Glutamatergic neuron (in vitro differentiated cells): ENCODE measurements at regions not wholly inside any gene's neighbourhood (a gene's known extent, or its start where the extent isn't known, plus 50 kb on each side); places are given as distances from the start of the nearest gene placed in this dataset.
"Not testable (repeated sequence)": the region's sequence is repeated elsewhere in the genome, so short reads cannot be mapped to it uniquely, and the experiment has no call there.

Experiments
- DNase-seq: peaks from one replicate; pipeline ENCODE4 v3.0.0; 2022
- H3K27ac Mint-ChIP-seq: one replicate; pipeline ENCODE4 v1.8.0; 2020; ENCODE audit warnings: mild to moderate bottlenecking, mixed read lengths, inconsistent platforms; ENCODE audit not compliant: unreplicated experiment
- H3K27me3 Mint-ChIP-seq: one replicate; pipeline ENCODE4 v1.8.0; 2020; ENCODE audit warnings: mild to moderate bottlenecking, moderate library complexity, mixed read lengths, inconsistent platforms; ENCODE audit not compliant: unreplicated experiment
- H3K36me3 Mint-ChIP-seq: one replicate; pipeline ENCODE4 v1.8.0; 2020; ENCODE audit warnings: mild to moderate bottlenecking, mixed read lengths, inconsistent platforms; ENCODE audit not compliant: unreplicated experiment
- H3K4me1 Mint-ChIP-seq: one replicate; pipeline ENCODE4 v1.8.0; 2020; ENCODE audit warnings: mild to moderate bottlenecking, low read depth, mixed read lengths, inconsistent platforms; ENCODE audit not compliant: unreplicated experiment
- H3K4me3 Mint-ChIP-seq: one replicate; pipeline ENCODE4 v1.8.0; 2020; ENCODE audit warnings: mild to moderate bottlenecking, mixed read lengths, inconsistent platforms; ENCODE audit not compliant: unreplicated experiment
- H3K9me3 Mint-ChIP-seq: one replicate; pipeline ENCODE4 v1.8.0; 2020; ENCODE audit warnings: mild to moderate bottlenecking, moderate library complexity, mixed read lengths, inconsistent platforms; ENCODE audit not compliant: unreplicated experiment
- TF ChIP-seq, protein P1 (sequence below): fragments of 200-600 bp; sonication (generic); IDR thresholded peaks from one replicate; pipeline ENCODE4 v1.5.0; 2021; ENCODE audit not compliant: partially characterized antibody, unreplicated experiment

DNA sequence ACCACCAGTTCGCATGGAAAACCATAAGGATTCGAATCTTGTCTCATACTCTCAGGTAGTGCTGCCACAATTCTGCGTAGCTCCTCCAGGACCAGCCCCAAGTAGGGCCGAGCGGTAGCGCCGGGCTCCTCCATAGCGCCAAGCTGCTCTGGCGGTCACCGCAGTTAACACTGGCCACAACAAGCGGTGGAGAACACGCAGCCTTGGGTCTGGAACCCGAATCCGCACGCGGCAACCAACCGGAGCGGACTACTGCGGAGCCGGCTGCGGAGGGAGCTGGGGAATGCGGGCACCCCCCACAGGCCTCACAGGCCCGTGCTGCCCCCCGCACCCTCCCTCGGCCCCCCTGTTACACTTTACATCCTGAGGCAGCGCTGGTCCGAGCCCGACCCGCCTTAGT, 531.5 kb downstream of the STK39 start:
- H3K27me3 Mint-ChIP-seq, result no peaks in the 10 kb centered on the region
- peaks cover 2% of the 10 kb centered on the region for H3K4me1 Mint-ChIP-seq
- no peak overlapping the region for H3K4me3 Mint-ChIP-seq
- TF ChIP-seq, protein P1, sequence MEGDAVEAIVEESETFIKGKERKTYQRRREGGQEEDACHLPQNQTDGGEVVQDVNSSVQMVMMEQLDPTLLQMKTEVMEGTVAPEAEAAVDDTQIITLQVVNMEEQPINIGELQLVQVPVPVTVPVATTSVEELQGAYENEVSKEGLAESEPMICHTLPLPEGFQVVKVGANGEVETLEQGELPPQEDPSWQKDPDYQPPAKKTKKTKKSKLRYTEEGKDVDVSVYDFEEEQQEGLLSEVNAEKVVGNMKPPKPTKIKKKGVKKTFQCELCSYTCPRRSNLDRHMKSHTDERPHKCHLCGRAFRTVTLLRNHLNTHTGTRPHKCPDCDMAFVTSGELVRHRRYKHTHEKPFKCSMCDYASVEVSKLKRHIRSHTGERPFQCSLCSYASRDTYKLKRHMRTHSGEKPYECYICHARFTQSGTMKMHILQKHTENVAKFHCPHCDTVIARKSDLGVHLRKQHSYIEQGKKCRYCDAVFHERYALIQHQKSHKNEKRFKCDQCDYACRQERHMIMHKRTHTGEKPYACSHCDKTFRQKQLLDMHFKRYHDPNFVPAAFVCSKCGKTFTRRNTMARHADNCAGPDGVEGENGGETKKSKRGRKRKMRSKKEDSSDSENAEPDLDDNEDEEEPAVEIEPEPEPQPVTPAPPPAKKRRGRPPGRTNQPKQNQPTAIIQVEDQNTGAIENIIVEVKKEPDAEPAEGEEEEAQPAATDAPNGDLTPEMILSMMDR, result no peak
- DNase-seq, result no peak
- peaks cover 4% of the 10 kb centered on the region for H3K9me3 Mint-ChIP-seq
- no peak overlapping the region for H3K27ac Mint-ChIP-seq
- no peaks in the 10 kb centered on the region for H3K36me3 Mint-ChIP-seq

DNA sequence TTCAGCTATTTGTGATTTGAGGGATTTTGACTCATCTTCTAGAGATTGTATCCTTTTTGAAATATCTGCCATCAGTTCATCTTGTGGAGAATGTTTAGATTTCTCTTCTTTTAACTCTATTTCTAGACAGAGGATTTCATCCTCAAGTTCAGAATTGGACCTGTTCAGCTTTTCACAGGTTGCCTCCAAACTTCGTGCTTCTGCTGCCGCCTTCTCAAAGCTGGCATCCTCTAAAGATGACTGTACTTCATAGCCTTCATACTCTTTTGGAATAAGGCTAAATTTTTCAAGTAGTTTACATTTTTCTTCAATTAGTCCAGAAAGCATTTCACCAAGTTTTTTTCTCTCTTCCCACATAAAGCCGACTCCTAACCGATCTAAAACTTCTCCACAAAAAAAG, 531.9 kb downstream of the STK39 start:
- H3K36me3 Mint-ChIP-seq, H3K27ac Mint-ChIP-seq, H3K4me3 Mint-ChIP-seq, H3K9me3 Mint-ChIP-seq, H3K4me1 Mint-ChIP-seq, H3K27me3 Mint-ChIP-seq, DNase-seq: not testable (repeated sequence)

DNA sequence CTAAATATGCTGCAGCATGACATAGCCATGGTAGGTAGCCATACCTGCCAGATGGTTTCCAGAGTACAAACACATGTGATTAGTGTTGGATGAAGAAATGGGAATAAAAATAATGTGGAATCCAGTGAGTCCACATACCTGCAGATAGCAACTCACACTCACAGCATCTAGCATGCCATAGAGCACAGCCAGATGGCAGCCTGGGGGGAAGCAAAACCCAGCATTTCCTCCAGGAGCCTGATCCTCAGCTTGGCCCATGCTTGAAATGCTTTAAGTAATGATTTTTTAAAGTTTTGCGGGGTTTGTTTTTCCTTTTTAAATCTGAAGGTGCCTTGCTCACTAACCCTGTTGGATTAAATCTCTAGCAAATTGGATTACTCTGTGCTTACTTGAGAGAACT, 535.1 kb downstream of the STK39 start:
- no peak for DNase-seq
- H3K9me3 Mint-ChIP-seq, result peaks cover 4% of the 10 kb centered on the region
- H3K27ac Mint-ChIP-seq, result no peak overlapping the region
- H3K4me3 Mint-ChIP-seq, result no peak overlapping the region
- no peaks in the 10 kb centered on the region for H3K36me3 Mint-ChIP-seq
- H3K4me1 Mint-ChIP-seq, result peaks cover 2% of the 10 kb centered on the region
- H3K27me3 Mint-ChIP-seq, result no peaks in the 10 kb centered on the region
- TF ChIP-seq, protein P1, result no peak

DNA sequence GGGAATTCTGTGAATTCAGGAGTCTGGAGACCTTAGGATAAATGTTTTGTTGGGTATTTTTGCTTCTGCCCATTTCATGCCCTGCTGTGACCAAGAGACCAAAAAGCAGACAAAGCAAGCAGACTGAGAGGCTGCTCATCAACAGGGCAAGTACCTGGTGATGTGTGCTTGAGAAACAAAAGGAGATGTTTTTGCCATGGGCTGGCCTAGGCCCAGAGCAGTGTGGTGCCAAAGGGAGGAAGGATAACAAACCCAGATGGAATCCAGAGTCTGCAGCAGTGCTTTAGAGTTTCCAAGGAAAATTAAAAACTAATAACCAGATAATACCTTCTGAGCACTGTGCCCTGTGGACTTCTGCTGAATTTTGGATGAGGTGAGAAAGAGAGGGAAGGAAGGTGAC, 538.4 kb downstream of the STK39 start:
- no peak for DNase-seq
- no peaks in the 10 kb centered on the region for H3K27me3 Mint-ChIP-seq
- H3K27ac Mint-ChIP-seq, result no peak overlapping the region

DNA sequence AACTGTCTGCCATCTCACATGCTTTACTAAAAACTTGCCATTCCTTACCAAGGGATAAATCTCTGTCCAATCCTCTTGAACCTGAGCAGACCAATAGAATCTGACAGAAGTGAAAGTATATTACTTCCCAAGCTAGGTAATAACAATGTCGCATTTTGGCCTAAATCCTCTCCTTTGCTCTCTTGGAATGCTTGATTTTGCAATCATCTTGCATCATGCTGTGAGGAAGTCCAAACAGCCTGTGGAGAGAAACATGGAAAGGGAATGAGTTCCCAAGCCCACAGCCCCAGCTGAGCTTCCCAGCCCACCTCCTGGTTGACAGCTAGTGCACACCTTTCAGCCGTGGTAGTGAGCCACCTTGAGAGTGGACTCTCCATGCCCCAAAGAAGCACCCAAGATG, 540.6 kb downstream of the STK39 start:
- Mint-ChIP-seq H3K4me3 (no peak overlapping the region), H3K36me3 (no peaks in the 10 kb centered on the region), H3K27me3 (no peaks in the 10 kb centered on the region), H3K9me3 (peaks cover 2% of the 10 kb centered on the region), H3K27ac (no peak overlapping the region), H3K4me1 (peaks cover 2% of the 10 kb centered on the region)
- TF ChIP-seq, protein P1, result no peak
- DNase-seq, result no peak

More for the DNA sequence above, 538.4 kb downstream of the STK39 start:
- Mint-ChIP-seq H3K36me3 (no peaks in the 10 kb centered on the region), H3K4me1 (peaks cover 2% of the 10 kb centered on the region), H3K4me3 (no peak overlapping the region), H3K9me3 (peaks cover 2% of the 10 kb centered on the region)
- TF ChIP-seq, protein P1, result no peak

DNA sequence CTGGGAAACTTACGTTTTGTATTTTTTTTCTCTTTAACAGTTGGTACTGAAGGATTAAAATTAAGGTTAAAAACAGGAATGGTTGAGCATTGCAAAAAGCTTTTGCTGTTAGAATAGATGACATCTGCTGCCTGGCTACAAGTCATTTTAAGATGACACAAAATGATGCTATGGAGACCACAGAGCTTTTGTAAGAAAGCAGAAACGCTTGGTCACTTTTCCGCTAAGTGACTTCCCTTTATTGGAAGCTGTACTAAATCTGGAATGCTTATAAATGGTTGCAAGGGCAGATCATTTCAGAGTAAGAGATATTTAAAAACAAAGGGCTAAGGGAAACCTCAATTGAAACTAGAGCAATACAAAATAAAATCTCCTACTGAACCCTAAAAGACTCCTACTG, 544.0 kb downstream of the STK39 start:
- no peaks in the 10 kb centered on the region for H3K36me3 Mint-ChIP-seq
- no peaks in the 10 kb centered on the region for H3K4me1 Mint-ChIP-seq
- no peaks in the 10 kb centered on the region for H3K9me3 Mint-ChIP-seq
- DNase-seq, result no peak
- no peak overlapping the region for H3K27ac Mint-ChIP-seq
- peaks cover 2% of the 10 kb centered on the region for H3K27me3 Mint-ChIP-seq
- TF ChIP-seq, protein P1, result no peak
- H3K4me3 Mint-ChIP-seq, result no peak overlapping the region
